ENCODE measurements at regions not wholly inside any gene's neighbourhood (a gene's known extent, or its start where the extent isn't known, plus 50 kb on each side); places are given as distances from the start of the nearest gene placed in this dataset.

GRCh38 chr18:78771496-78772359 is 207.9 kb upstream of the SALL3 start:
- no peaks in the 10 kb centered on the region for H3K9me3 ChIP-seq
- peaks cover 3 to 24% (median 14%) of the 10 kb centered on the region in 4 donors for H3K4me1 ChIP-seq
- no peak overlapping the region for H3K4me3 ChIP-seq
- TF ChIP-seq CTCF (IDR thresholded peaks at IDR 0.05) (no peak), POLR2A (IDR thresholded peaks at IDR 0.05) (no peak), EP300 (IDR thresholded peaks at IDR 0.05) (no peak), POLR2AphosphoS5 (IDR thresholded peaks at IDR 0.05) (no peak)
- intact Hi-C loops (cut with DNase I; ENCODE audit: low total_unique reads) = no loop called here
- no peak for DNase-seq
- H3K27ac ChIP-seq = no peak overlapping the region
- H3K27me3 ChIP-seq = peaks cover 0 to 74% (median 28%) of the 10 kb centered on the region in 3 donors
- WGBS, 5 donors = 80 to 87% (median 84%) methylated on average over 16 to 22 of the region's 22 CpGs
- no peaks in the 10 kb centered on the region for H3K36me3 ChIP-seq

GRCh38 chr18:78772360-78773302 is 207.0 kb upstream of the SALL3 start:
- Histone ChIP-seq H3K27me3 (peaks cover 0 to 69% (median 26%) of the 10 kb centered on the region in 3 donors), H3K27ac (no peak overlapping the region), H3K36me3 (no peaks in the 10 kb centered on the region), H3K4me3 (no peak overlapping the region), H3K4me1 (peaks cover 3 to 27% (median 16%) of the 10 kb centered on the region in 4 donors), H3K9me3 (no peaks in the 10 kb centered on the region)
- intact Hi-C loops (cut with DNase I; ENCODE audit: low total_unique reads) = no loop called here
- TF ChIP-seq EP300 (IDR thresholded peaks at IDR 0.05) (no peak), CTCF (IDR thresholded peaks at IDR 0.05) (no peak), POLR2A (IDR thresholded peaks at IDR 0.05) (no peak)
- DNase-seq = peak in 1 of 2 donors; percentile 22
- WGBS, 5 donors = 82 to 95% (median 87%) methylated on average over 18 to 26 of the region's 26 CpGs

DNA sequence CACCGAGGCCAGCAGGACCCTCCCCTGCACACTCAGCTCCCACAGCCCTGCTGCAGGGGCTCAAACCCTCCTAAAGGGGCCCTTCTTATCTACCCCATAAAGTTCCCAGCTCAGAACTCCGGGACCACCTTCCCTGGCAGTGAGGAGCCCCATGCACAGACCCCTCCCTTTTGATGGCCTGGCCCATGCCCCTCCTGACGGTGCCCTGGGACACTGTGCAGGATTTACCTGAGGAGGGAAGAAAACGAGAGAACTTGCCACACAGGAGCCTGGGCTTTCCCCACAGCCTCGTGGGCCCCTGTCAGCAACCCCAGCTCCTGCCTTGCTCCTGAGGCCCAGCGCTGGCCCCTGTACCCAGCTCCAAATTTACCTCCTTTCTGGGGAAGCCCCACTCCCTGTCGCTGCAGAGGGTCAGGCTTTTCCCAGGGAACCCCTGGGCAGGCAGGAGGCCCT is 206.3 kb upstream of the SALL3 start:
- H3K4me1 ChIP-seq = peaks cover 3 to 22% (median 16%) of the 10 kb centered on the region in 4 donors
- no peaks in the 10 kb centered on the region for H3K36me3 ChIP-seq
- peak in 1 of 2 donors; percentile 22 for DNase-seq
- H3K9me3 ChIP-seq = no peaks in the 10 kb centered on the region
- H3K4me3 ChIP-seq = no peak overlapping the region
- H3K27ac ChIP-seq = no peak overlapping the region
- intact Hi-C loops (cut with DNase I; ENCODE audit: low total_unique reads) = no loop called here
- TF ChIP-seq POLR2AphosphoS5 (IDR thresholded peaks at IDR 0.05) = no peak
- TF ChIP-seq POLR2A (IDR thresholded peaks at IDR 0.05) = no peak
- TF ChIP-seq CTCF (IDR thresholded peaks at IDR 0.05) = no peak
- TF ChIP-seq EP300 (IDR thresholded peaks at IDR 0.05) = no peak
- H3K27me3 ChIP-seq = peaks cover 0 to 68% (median 20%) of the 10 kb centered on the region in 3 donors
- 77 to 86% (median 79%) methylated on average over 6 to 7 of the region's 7 CpGs for WGBS, 5 donors

GRCh38 chr18:78773819-78774218 is 205.8 kb upstream of the SALL3 start:
- 49 to 80% (median 64%) methylated on average over 7 to 9 of the region's 9 CpGs for WGBS, 5 donors
- Histone ChIP-seq H3K36me3 (no peaks in the 10 kb centered on the region), H3K4me3 (no peak overlapping the region), H3K27me3 (peaks cover 0 to 66% (median 20%) of the 10 kb centered on the region in 3 donors), H3K27ac (no peak overlapping the region), H3K9me3 (no peaks in the 10 kb centered on the region), H3K4me1 (peaks cover 3 to 17% (median 13%) of the 10 kb centered on the region in 4 donors)
- intact Hi-C loops (cut with DNase I; ENCODE audit: low total_unique reads) = no loop called here
- DNase-seq = peak in 1 of 2 donors; percentile 20
- TF ChIP-seq EP300 (IDR thresholded peaks at IDR 0.05) = no peak
- no peak for TF ChIP-seq POLR2AphosphoS5 (IDR thresholded peaks at IDR 0.05)
- TF ChIP-seq POLR2A (IDR thresholded peaks at IDR 0.05) = no peak
- no peak for TF ChIP-seq CTCF (IDR thresholded peaks at IDR 0.05)
